NB4 (cell line): ENCODE measurements at regions not wholly inside any gene's neighbourhood (a gene's known extent, or its start where the extent isn't known, plus 50 kb on each side); places are given as distances from the start of the nearest gene placed in this dataset.

Experiments used
- MYC ChIP-seq: IDR thresholded peaks from 2 replicates; pipeline ENCODE4 v1.6.1; 2011; ENCODE audit warnings: low read depth, low read length
- TF ChIP-seq, protein P1 (sequence below): IDR thresholded peaks from one replicate; pipeline ENCODE4 v1.5.1; 2012; ENCODE audit warnings: low read depth, low read length

DNA sequence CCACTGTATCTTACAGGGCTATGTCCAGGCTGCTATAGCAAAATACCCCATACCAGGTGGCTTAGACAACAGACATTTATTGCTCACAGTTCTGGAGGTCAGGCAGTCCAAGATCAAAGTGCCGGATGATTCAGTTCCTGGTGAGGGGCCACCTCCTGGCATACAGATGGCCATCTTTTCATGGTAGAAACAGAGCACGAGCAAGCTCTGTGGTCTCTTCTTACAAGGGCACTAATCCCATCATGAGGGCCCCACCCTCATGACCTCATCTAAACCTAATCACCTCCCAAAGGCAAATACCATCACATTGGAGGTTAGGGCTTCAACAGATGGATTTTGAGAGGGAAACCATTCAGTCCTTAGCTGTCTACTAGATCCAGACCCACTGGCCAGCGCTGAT is 117.4 kb upstream of the NECTIN1 start:
- TF ChIP-seq, protein P1, sequence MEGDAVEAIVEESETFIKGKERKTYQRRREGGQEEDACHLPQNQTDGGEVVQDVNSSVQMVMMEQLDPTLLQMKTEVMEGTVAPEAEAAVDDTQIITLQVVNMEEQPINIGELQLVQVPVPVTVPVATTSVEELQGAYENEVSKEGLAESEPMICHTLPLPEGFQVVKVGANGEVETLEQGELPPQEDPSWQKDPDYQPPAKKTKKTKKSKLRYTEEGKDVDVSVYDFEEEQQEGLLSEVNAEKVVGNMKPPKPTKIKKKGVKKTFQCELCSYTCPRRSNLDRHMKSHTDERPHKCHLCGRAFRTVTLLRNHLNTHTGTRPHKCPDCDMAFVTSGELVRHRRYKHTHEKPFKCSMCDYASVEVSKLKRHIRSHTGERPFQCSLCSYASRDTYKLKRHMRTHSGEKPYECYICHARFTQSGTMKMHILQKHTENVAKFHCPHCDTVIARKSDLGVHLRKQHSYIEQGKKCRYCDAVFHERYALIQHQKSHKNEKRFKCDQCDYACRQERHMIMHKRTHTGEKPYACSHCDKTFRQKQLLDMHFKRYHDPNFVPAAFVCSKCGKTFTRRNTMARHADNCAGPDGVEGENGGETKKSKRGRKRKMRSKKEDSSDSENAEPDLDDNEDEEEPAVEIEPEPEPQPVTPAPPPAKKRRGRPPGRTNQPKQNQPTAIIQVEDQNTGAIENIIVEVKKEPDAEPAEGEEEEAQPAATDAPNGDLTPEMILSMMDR: no peak
- no peak for TF ChIP-seq MYC
